ENCODE measurements at regions not wholly inside any gene's neighbourhood (a gene's known extent, or its start where the extent isn't known, plus 50 kb on each side); places are given as distances from the start of the nearest gene placed in this dataset.

DNA sequence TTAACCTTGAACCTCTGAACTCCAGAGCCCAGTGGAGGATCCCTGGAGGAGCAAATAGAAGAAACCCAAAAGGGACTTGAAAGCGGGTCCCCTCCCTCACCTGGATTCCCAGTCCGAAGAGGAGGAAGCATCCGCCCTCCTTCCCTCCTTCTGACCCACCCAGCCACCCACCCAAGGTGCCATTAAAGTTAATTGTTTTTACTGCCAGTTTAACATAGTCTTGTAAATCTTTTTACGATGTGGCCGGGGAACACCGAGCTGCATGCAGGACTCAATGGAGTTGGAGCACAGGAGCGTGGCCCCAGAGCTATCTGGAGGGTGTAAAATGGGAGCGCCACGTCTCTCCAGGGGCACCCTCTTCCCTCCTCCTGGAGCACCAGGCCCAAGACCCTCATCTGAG lies 49.9 kb upstream of the TBX3 start:
- Mint-ChIP-seq H3K9me3 (no peaks in the 10 kb centered on the region), H3K4me1 (ENCODE audit: low read depth) (no peaks in the 10 kb centered on the region), H3K36me3 (no peaks in the 10 kb centered on the region), H3K27ac (no peak overlapping the region), H3K27me3 (peaks cover 21% of the 10 kb centered on the region), H3K4me3 (no peak overlapping the region)
- intact Hi-C loops (cut with micrococcal nuclease), result no loop called here
- no peak for DNase-seq
- POLR2A ChIA-PET, result no interaction called here
- CTCF ChIA-PET, result no interaction called here
